ENCODE measurements at regions not wholly inside any gene's neighbourhood (a gene's known extent, or its start where the extent isn't known, plus 50 kb on each side); places are given as distances from the start of the nearest gene placed in this dataset.

GRCh38 chr9:88234114-88234513, 95.8 kb upstream of the SPATA31C2 start:
- DNase-seq: no peak
- no peaks in the 10 kb centered on the region for H3K36me3 ChIP-seq
- WGBS, 2 donors: 69 to 77% methylated on average over 8 of the region's 8 CpGs
- TF ChIP-seq POLR2A (IDR thresholded peaks at IDR 0.05): no peak
- TF ChIP-seq, protein P1, sequence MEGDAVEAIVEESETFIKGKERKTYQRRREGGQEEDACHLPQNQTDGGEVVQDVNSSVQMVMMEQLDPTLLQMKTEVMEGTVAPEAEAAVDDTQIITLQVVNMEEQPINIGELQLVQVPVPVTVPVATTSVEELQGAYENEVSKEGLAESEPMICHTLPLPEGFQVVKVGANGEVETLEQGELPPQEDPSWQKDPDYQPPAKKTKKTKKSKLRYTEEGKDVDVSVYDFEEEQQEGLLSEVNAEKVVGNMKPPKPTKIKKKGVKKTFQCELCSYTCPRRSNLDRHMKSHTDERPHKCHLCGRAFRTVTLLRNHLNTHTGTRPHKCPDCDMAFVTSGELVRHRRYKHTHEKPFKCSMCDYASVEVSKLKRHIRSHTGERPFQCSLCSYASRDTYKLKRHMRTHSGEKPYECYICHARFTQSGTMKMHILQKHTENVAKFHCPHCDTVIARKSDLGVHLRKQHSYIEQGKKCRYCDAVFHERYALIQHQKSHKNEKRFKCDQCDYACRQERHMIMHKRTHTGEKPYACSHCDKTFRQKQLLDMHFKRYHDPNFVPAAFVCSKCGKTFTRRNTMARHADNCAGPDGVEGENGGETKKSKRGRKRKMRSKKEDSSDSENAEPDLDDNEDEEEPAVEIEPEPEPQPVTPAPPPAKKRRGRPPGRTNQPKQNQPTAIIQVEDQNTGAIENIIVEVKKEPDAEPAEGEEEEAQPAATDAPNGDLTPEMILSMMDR (IDR thresholded peaks at IDR 0.05): no peak
- intact Hi-C loops (cut with DNase I): no loop called here
- H3K27me3 ChIP-seq: no peaks in the 10 kb centered on the region
- H3K9me3 ChIP-seq: no peaks in the 10 kb centered on the region
- H3K4me1 ChIP-seq: no peaks in the 10 kb centered on the region
- H3K27ac ChIP-seq: no peak overlapping the region
- no peak overlapping the region for H3K4me3 ChIP-seq

GRCh38 chr9:88233091-88233490, 94.8 kb upstream of the SPATA31C2 start:
- intact Hi-C loops (cut with DNase I): no loop called here
- TF ChIP-seq POLR2A (IDR thresholded peaks at IDR 0.05): no peak
- TF ChIP-seq, protein P1 (IDR thresholded peaks at IDR 0.05): no peak
- Histone ChIP-seq H3K9me3 (no peaks in the 10 kb centered on the region), H3K27me3 (no peaks in the 10 kb centered on the region), H3K4me3 (no peak overlapping the region), H3K4me1 (no peaks in the 10 kb centered on the region), H3K36me3 (no peaks in the 10 kb centered on the region), H3K27ac (no peak overlapping the region)
- DNase-seq: no peak
- 76 to 80% methylated on average over 1 to 2 of the region's 2 CpGs for WGBS, 2 donors

- intact Hi-C loops (cut with DNase I): no loop called here
- Histone ChIP-seq H3K27me3 (no peaks in the 10 kb centered on the region), H3K4me3 (no peak overlapping the region), H3K9me3 (no peaks in the 10 kb centered on the region), H3K36me3 (no peaks in the 10 kb centered on the region), H3K4me1 (no peaks in the 10 kb centered on the region), H3K27ac (no peak overlapping the region)
- no peak for DNase-seq
- WGBS, 2 donors: 80 to 89% methylated on average over 2 of the region's 2 CpGs
- TF ChIP-seq, protein P1 (IDR thresholded peaks at IDR 0.05): no peak
- TF ChIP-seq POLR2A (IDR thresholded peaks at IDR 0.05): no peak
Observed at GRCh38 chr9:88230612-88231011, 92.3 kb upstream of the SPATA31C2 start.

DNA sequence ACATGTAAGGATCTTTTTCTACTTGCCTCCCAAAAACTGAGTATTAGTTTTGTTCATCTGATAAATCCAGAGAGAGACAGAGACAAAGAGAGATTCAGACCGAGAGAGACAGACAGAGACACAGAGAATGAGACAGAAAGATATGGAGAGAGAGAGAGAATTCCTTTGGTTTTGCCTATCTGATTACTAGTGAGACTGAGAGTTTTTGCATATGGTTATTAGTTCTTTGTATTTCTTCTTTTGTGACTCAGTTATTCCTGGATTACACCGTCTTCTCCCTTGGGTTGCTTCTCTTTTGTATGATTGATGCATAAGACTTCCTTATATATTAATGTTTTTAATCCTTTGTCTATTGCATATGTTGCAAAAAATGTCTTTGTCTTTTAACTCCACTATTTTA, 91.2 kb upstream of the SPATA31C2 start:
- WGBS, 2 donors: 67 to 69% methylated on average over 2 of the region's 2 CpGs
- no peak for DNase-seq
- intact Hi-C loops (cut with DNase I): no loop called here
- TF ChIP-seq POLR2A (IDR thresholded peaks at IDR 0.05): no peak
- TF ChIP-seq, protein P1 (IDR thresholded peaks at IDR 0.05): no peak
- Histone ChIP-seq H3K9me3 (no peaks in the 10 kb centered on the region), H3K4me3 (no peak overlapping the region), H3K36me3 (no peaks in the 10 kb centered on the region), H3K27me3 (no peaks in the 10 kb centered on the region), H3K27ac (no peak overlapping the region), H3K4me1 (no peaks in the 10 kb centered on the region)

DNA sequence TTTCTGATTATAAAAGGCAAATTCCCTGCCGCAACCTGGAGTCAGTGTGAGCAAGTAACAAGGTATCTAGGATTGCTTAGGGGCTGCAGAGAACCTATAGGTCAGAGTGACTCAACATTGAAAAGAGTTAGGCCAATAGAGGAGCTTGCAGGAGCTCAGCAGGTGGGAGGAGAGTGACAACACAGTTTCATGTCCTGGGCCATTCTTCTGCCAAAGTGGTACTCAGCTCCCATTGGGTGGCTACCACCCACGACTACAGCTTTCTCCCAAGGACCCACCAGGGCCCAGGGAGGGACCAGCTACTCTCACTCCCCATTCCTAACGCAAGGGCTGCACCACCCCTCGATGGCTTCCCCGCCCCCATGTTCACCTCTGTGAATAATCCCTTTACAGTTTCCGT, 86.7 kb upstream of the SPATA31C2 start:
- Histone ChIP-seq H3K4me1 (no peaks in the 10 kb centered on the region), H3K36me3 (no peaks in the 10 kb centered on the region), H3K4me3 (no peak overlapping the region), H3K9me3 (no peaks in the 10 kb centered on the region), H3K27ac (no peak overlapping the region), H3K27me3 (peaks cover 0 to 15% (median 0%) of the 10 kb centered on the region in 4 donors)
- TF ChIP-seq, protein P1 (IDR thresholded peaks at IDR 0.05): no peak
- no peak for TF ChIP-seq POLR2A (IDR thresholded peaks at IDR 0.05)
- intact Hi-C loops (cut with DNase I): no loop called here
- no peak for DNase-seq
- WGBS, 2 donors: 60 to 65% methylated on average over 6 of the region's 6 CpGs

Measured in esophagus squamous epithelium (tissue), 5 donors.